ENCODE measurements at regions not wholly inside any gene's neighbourhood (a gene's known extent, or its start where the extent isn't known, plus 50 kb on each side); places are given as distances from the start of the nearest gene placed in this dataset.

DNA sequence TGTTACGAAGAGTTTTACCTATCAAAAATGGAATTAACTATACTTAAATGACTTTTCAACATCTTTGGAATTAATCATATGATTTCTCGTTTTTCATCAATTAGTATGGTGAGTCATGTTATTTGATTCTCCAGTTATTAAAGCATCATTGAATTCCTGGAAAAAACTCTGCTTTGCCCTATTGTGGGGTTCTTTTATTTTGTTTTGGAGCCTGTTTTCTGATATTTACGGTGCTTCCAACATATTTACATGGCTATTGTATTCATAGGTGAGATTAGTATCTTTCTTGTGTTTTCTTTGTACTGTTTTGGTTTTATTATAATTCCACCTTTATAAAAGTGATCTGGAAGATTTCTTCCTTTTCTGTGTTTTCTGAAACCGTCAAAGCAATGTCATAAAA, 902.7 kb downstream of the TBC1D22A start:
- TF ChIP-seq, protein P1, sequence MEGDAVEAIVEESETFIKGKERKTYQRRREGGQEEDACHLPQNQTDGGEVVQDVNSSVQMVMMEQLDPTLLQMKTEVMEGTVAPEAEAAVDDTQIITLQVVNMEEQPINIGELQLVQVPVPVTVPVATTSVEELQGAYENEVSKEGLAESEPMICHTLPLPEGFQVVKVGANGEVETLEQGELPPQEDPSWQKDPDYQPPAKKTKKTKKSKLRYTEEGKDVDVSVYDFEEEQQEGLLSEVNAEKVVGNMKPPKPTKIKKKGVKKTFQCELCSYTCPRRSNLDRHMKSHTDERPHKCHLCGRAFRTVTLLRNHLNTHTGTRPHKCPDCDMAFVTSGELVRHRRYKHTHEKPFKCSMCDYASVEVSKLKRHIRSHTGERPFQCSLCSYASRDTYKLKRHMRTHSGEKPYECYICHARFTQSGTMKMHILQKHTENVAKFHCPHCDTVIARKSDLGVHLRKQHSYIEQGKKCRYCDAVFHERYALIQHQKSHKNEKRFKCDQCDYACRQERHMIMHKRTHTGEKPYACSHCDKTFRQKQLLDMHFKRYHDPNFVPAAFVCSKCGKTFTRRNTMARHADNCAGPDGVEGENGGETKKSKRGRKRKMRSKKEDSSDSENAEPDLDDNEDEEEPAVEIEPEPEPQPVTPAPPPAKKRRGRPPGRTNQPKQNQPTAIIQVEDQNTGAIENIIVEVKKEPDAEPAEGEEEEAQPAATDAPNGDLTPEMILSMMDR (IDR thresholded peaks at IDR 0.05; ENCODE audit: low read depth, low read length) = no peak
- TF ChIP-seq POLR2A (IDR thresholded peaks at IDR 0.05; ENCODE audit: extremely low read depth, insufficient read length) = no peak

Data from NB4 (cell line).